ENCODE measurements at regions not wholly inside any gene's neighbourhood (a gene's known extent, or its start where the extent isn't known, plus 50 kb on each side); places are given as distances from the start of the nearest gene placed in this dataset.

DNA sequence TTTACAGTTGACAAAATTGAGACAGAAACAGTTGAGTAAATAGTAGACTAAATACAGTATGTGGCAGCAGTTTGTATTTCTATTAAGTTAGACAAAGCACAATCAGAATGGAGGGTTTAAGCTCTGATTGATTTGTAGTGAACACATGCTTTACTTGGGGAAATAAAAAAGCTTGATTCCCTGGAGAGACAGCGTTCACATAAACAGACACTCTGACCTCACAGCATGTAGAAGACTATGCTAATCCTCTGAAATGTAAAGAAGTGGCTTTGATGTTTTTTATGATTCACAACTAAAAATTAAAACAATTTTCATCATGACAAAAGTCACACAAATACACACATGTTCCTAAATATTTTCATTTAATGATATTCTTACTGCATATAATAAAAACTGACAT, 126.9 kb upstream of the FAM83B start:
- Histone ChIP-seq H3K4me1 (ENCODE audit: insufficient read depth, low read length, severe bottlenecking) (no peaks in the 10 kb centered on the region), H3K9ac (ENCODE audit: low read length) (no peak overlapping the region), H3K27ac (ENCODE audit: low read depth, low read length, poor library complexity, severe bottlenecking) (no peak overlapping the region), H3K4me3 (ENCODE audit: low read depth, low read length, poor library complexity, severe bottlenecking) (no peak overlapping the region), H3K36me3 (ENCODE audit: insufficient read depth, low read length) (no peaks in the 10 kb centered on the region), H4K20me1 (ENCODE audit: insufficient read depth, low read length) (no peaks in the 10 kb centered on the region), H2AFZ (ENCODE audit: low read length) (no peak overlapping the region), H3K4me2 (ENCODE audit: low read length) (no peak overlapping the region), H3F3A (ENCODE audit: insufficient read depth, low read length) (no peaks in the 10 kb centered on the region), H3K79me2 (ENCODE audit: insufficient read depth, low read length) (no peaks in the 10 kb centered on the region), H3K27me3 (ENCODE audit: insufficient read depth, low read length) (no peaks in the 10 kb centered on the region), H3K9me2 (ENCODE audit: low read depth, low read length) (no peaks in the 10 kb centered on the region), H3K9me3 (ENCODE audit: low read length) (no peaks in the 10 kb centered on the region)
- TF ChIP-seq CTCF (IDR thresholded peaks at IDR 0.05; ENCODE audit: low read length), result no peak
- TF ChIP-seq EZH2 (IDR thresholded peaks at IDR 0.05; ENCODE audit: borderline replicate concordance, low read length), result no peak

DNA sequence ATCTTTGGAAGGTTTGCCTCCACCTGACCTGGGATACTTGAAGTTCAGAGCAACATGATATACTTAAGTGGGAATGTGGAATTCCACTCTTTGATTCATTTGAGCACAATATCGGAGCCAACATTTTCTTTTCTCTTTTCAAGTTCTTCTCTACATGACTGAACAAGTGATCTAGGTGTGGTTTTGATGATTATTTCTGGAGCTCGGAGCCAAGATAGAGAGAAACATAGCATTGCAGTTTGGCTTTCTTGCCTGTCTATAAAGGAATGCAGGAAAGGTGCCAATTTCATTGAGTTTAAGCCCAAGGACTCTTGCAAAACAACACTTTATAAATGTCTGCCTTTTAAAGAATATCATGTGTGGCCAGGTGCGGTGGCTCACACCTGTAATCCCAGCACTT, 124.2 kb upstream of the FAM83B start:
- TF ChIP-seq EZH2 (IDR thresholded peaks at IDR 0.05; ENCODE audit: borderline replicate concordance, low read length) (no peak), CTCF (IDR thresholded peaks at IDR 0.05; ENCODE audit: low read length) (no peak)
- no peaks in the 10 kb centered on the region for H3K79me2 ChIP-seq (ENCODE audit: insufficient read depth, low read length)
- no peaks in the 10 kb centered on the region for H3K36me3 ChIP-seq (ENCODE audit: insufficient read depth, low read length)
- no peak overlapping the region for H3K4me3 ChIP-seq (ENCODE audit: low read depth, low read length, poor library complexity, severe bottlenecking)
- no peak overlapping the region for H3K9ac ChIP-seq (ENCODE audit: low read length)
- H3K4me2 ChIP-seq (ENCODE audit: low read length), result no peak overlapping the region
- no peaks in the 10 kb centered on the region for H4K20me1 ChIP-seq (ENCODE audit: insufficient read depth, low read length)
- H3K27me3 ChIP-seq (ENCODE audit: insufficient read depth, low read length), result no peaks in the 10 kb centered on the region
- H3K4me1 ChIP-seq (ENCODE audit: insufficient read depth, low read length, severe bottlenecking), result no peaks in the 10 kb centered on the region
- H2AFZ ChIP-seq (ENCODE audit: low read length), result no peak overlapping the region
- H3K9me3 ChIP-seq (ENCODE audit: low read length), result no peaks in the 10 kb centered on the region
- H3K9me2 ChIP-seq (ENCODE audit: low read depth, low read length), result no peaks in the 10 kb centered on the region
- no peak overlapping the region for H3K27ac ChIP-seq (ENCODE audit: low read depth, low read length, poor library complexity, severe bottlenecking)
- H3F3A ChIP-seq (ENCODE audit: insufficient read depth, low read length), result no peaks in the 10 kb centered on the region

GRCh38 chr6:54729716-54730115, 116.9 kb upstream of the FAM83B start:
- Histone ChIP-seq H3F3A (ENCODE audit: insufficient read depth, low read length) (no peaks in the 10 kb centered on the region), H3K27me3 (ENCODE audit: insufficient read depth, low read length) (no peaks in the 10 kb centered on the region), H3K79me2 (ENCODE audit: insufficient read depth, low read length) (no peaks in the 10 kb centered on the region), H3K9ac (ENCODE audit: low read length) (no peak overlapping the region), H3K9me2 (ENCODE audit: low read depth, low read length) (no peaks in the 10 kb centered on the region), H3K4me2 (ENCODE audit: low read length) (no peak overlapping the region), H3K36me3 (ENCODE audit: insufficient read depth, low read length) (no peaks in the 10 kb centered on the region), H3K4me3 (ENCODE audit: low read depth, low read length, poor library complexity, severe bottlenecking) (no peak overlapping the region), H3K4me1 (ENCODE audit: insufficient read depth, low read length, severe bottlenecking) (no peaks in the 10 kb centered on the region), H2AFZ (ENCODE audit: low read length) (no peak overlapping the region), H4K20me1 (ENCODE audit: insufficient read depth, low read length) (no peaks in the 10 kb centered on the region), H3K9me3 (ENCODE audit: low read length) (no peaks in the 10 kb centered on the region), H3K27ac (ENCODE audit: low read depth, low read length, poor library complexity, severe bottlenecking) (no peak overlapping the region)
- no peak for TF ChIP-seq CTCF (IDR thresholded peaks at IDR 0.05; ENCODE audit: low read length)
- TF ChIP-seq EZH2 (IDR thresholded peaks at IDR 0.05; ENCODE audit: borderline replicate concordance, low read length), result no peak

Measured in OCI-LY1 (cell line).